ENCODE measurements at regions not wholly inside any gene's neighbourhood (a gene's known extent, or its start where the extent isn't known, plus 50 kb on each side); places are given as distances from the start of the nearest gene placed in this dataset.

DNA sequence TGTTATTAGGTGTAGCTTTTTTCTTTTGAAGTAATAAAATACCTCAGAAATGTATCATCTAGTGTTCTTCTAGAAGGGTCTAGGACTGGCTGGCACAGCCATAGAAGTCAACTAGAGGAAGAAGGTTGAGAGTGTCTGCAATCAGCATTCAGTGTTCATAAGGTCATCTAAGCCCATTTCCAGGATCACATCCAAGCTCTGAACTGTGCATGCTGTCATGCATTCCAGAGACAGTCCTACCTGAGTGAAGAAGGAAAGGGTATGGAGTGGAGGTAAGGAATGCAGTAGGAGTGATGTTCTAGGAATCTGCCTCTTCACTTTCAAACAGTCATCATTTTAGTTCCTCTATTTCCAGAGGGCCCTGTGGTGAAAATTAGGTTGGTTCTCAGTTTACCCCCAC is 789.7 kb downstream of the GATA3 start:
- TF ChIP-seq SUZ12 (IDR thresholded peaks at IDR 0.05; ENCODE audit: extremely low read depth, insufficient read depth, insufficient read length) (no peak), ZNF274 (IDR thresholded peaks at IDR 0.05; ENCODE audit: low read depth, low read length) (no peak), YY1 (IDR thresholded peaks at IDR 0.05; ENCODE audit: insufficient read depth, insufficient read length) (no peak)
